ENCODE measurements at regions not wholly inside any gene's neighbourhood (a gene's known extent, or its start where the extent isn't known, plus 50 kb on each side); places are given as distances from the start of the nearest gene placed in this dataset.

DNA sequence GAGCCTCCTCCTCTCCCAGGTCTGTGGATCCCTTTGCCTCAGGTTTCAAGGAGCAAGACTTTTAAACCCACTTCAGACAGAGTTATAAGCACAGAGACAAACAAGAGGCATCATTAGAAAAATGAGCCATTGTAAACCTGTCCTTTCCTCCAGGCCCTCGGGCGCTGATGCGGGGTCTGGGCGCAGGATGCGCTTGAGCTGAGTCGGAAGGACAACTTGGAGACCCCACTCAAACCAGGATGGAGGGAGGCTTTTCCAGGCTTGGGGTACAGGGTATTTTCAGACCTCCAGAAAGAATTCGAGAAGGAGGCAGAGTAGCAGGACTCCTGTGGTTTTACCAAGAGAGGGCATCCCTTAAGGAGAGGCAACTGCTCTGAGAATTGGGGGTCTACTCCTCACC lies 155.6 kb downstream of the NUFIP1 start:
- TF ChIP-seq, protein P1, sequence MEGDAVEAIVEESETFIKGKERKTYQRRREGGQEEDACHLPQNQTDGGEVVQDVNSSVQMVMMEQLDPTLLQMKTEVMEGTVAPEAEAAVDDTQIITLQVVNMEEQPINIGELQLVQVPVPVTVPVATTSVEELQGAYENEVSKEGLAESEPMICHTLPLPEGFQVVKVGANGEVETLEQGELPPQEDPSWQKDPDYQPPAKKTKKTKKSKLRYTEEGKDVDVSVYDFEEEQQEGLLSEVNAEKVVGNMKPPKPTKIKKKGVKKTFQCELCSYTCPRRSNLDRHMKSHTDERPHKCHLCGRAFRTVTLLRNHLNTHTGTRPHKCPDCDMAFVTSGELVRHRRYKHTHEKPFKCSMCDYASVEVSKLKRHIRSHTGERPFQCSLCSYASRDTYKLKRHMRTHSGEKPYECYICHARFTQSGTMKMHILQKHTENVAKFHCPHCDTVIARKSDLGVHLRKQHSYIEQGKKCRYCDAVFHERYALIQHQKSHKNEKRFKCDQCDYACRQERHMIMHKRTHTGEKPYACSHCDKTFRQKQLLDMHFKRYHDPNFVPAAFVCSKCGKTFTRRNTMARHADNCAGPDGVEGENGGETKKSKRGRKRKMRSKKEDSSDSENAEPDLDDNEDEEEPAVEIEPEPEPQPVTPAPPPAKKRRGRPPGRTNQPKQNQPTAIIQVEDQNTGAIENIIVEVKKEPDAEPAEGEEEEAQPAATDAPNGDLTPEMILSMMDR (conservative IDR thresholded peaks at IDR 0.05): no peak
- no peak for TF ChIP-seq ZFX (IDR thresholded peaks at IDR 0.05)
